ENCODE measurements at regions not wholly inside any gene's neighbourhood (a gene's known extent, or its start where the extent isn't known, plus 50 kb on each side); places are given as distances from the start of the nearest gene placed in this dataset.

GRCh38 chr9:89234205-89235067 lies 55.8 kb upstream of the SHC3 start:
- DNase-seq (ENCODE audit: low read depth), result peak; percentile 16

GRCh38 chr9:89236955-89237573 lies 58.4 kb upstream of the SHC3 start:
- no peak for DNase-seq (ENCODE audit: low read depth)

DNA sequence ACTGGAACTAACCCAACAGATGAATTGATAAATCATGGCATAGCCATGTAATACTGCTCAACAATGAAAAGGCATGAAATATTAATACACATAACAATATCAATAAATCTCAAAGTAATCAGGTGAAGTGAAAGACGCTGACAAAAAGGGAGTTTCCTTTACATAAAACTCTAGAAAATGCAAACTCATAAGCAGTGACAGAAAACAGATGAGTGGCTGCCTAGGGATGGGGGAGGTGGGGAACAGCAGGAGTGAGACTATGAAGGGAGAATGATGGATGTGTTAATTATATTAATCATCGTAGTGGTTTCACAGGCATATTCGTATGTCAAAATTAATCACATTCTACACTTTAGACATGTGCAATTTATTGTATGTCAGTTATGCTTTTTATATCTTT lies 59.8 kb upstream of the SHC3 start:
- no peak for DNase-seq (ENCODE audit: low read depth)

GRCh38 chr9:89243296-89244061 lies 64.9 kb upstream of the SHC3 start:
- DNase-seq (ENCODE audit: low read depth), result no peak

GRCh38 chr9:89246840-89247239 lies 64.2 kb upstream of the CKS2 start:
- no peak for DNase-seq (ENCODE audit: low read depth)

- no peak for DNase-seq (ENCODE audit: low read depth)
These were observed 63.3 kb upstream of the CKS2 start for GRCh38 chr9:89247431-89248353.

- DNase-seq (ENCODE audit: low read depth), result no peak
These were observed 62.0 kb upstream of the CKS2 start for GRCh38 chr9:89249001-89249400.

DNA sequence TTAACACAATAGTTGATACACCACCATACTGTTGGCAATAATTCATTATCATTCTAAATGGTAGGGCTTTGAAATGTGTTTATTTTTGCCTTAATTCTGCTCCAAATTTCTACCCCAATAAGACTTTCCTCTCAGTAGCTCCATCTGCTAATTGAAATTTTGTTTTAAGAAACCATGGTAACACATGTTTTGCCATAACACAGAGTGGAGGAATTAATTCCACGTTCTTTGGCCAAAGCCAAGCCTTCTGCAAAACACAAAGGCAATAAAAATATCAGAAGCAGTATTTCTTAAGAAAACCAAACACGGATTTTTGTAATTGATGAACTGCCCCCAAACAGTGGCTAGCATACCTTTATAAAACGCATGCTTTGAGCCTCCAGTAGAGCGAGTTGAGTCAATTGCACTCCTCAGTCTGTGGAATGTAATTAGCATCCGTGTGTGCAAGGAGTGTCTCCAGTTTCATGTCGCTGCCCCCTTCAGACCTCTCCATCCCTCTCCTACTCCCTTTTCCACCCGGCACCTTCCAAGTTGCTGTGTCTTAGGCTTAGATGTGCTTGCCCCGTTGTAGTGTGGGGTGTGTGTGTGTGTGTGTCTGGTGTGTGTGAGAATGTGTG lies 58.2 kb upstream of the CKS2 start:
- no peak for DNase-seq (ENCODE audit: low read depth)

DNA sequence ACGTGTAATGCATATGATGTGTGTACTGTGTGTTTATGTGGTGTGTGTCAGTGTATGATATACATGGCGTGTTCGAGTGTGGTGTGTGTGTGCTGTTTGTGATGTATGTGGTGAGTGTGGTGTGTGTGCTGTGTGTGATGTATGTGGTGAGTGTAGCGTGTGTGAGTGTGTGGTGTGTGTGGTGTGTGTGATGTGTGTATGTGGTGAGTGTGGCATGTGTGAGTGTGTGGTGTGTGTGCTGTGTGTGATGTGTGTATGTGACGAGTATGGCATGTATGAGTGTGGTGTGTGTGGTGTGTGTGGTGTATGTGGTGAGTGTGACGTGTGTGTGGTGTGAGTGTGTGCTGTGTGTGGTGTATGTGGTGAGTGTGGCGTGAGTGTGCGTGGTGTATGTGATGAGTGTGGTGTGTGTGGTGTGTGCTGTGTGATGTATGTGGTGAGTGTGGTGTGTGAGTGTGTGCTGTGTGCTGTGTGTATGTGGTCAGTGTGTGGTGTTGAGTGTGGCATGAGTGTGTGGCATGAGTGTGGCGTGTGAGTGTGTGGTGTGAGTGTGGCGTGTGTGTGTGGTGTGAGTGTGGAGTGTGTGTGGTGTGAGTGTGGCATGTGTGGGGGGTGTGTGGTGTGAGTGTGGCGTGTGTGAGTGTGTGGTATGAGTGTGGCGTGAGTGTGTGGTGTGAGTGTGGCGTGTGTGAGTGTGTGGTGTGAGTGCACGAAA lies 56.8 kb upstream of the CKS2 start:
- DNase-seq (ENCODE audit: low read depth), result no peak

DNA sequence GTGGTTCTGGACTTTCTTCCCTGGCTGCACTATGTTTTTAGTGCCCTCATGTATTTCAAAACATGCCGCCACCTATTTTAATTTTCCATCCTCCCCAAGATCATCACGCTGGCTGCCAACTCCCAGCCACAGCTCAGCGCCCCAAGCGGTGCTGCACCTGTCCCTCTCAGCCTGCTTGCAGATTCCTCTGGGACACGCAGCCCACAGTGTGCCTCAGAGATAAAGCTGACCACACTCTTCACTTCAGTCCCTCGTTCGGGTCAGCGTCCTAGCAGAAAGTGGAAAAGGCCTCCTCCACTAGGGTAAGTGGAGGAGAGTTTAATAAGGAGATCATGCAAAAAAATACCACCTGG lies 56.2 kb upstream of the CKS2 start:
- DNase-seq (ENCODE audit: low read depth), result no peak

DNA sequence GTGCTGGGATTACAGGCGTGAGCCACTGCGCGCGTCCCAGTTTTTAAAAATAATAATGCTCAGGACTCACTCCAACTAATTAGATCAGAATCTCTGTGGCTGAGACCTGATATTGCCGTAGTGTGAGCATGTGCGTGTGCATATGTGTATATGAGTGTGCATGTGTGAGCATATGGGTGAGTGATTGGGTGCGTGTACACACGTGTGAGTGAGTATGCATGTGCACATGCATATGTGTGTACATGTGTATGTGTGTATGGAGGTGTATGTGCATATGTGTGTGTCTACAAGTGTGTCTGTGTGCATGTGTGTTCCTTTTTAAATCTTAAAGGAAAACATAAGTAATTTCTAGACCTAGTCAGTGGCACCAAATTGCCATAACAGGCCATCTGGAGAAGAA lies 54.8 kb upstream of the CKS2 start:
- no peak for DNase-seq (ENCODE audit: low read depth)

GRCh38 chr9:89256642-89257041 lies 54.4 kb upstream of the CKS2 start:
- no peak for DNase-seq (ENCODE audit: low read depth)

DNA sequence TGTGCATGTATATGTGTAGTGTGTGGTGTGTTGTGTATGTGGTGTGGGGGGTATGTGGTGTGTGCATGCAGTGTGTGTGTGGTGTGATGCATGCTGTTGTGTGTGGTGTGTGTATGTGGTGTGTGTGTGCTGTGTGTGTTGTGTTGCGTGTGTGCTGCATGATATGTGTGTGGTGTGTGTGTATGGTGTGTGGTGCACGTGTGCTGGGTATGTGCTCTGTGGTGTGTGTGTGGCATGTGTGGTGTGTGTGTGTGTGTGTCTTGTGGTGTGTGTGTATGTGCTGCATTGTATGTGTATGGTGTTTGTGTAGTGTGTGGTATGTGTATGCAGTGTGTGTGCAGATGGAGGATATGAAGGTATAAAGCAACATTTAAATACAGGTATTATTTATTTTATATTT lies 50.5 kb upstream of the CKS2 start:
- no peak for DNase-seq (ENCODE audit: low read depth)

Data from stimulated activated CD8-positive, alpha-beta memory T cell treated with anti-CD3 and anti-CD28 coated beads, Interleukin-7, amount 100 ng/mL, for 24 hours (primary cell).